DMS53 treated with DMSO at 0.1 percent for 48 hours (cell line): ENCODE measurements at regions not wholly inside any gene's neighbourhood (a gene's known extent, or its start where the extent isn't known, plus 50 kb on each side); places are given as distances from the start of the nearest gene placed in this dataset.
"Not testable (repeated sequence)": the region's sequence is repeated elsewhere in the genome, so short reads cannot be mapped to it uniquely, and the experiment has no call there.

Experiments used
- DNase-seq: peaks from one replicate; lab custom pipeline; 2025; ENCODE audit not compliant: unreplicated experiment; lab: John Stamatoyannopoulos, UW

GRCh38 chr12:28059668-28060067 lies 87.1 kb upstream of the PTHLH start:
- no peak for DNase-seq

- DNase-seq: no peak
Observed at GRCh38 chr12:28060871-28061270, 88.3 kb upstream of the PTHLH start.

DNA sequence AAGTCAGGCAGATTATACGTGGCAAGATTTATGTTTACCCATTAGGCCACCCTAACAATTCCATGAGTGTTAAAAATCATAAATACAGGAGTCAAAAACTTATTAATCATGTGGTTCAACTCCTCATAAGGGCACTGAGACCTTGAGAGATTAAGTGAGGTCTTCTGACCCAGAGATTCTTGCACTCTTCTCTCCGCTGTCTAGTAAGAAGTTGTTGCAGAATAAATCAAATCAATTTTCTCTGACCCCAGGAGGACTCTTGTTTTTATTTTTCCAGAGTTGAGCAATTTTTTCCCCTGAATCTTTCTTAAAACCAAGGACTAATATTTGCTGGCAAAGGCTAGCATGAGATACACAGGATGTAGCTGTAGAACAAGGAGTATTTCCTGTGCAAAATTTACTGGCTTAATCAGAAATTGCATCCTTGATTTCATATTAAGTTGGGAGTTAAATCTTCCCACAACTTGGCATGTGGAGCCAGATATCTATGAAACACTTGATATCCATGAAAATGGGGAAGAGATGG lies 90.9 kb upstream of the PTHLH start:
- DNase-seq: no peak

GRCh38 chr12:28065374-28065773 lies 92.8 kb upstream of the PTHLH start:
- DNase-seq: no peak

DNA sequence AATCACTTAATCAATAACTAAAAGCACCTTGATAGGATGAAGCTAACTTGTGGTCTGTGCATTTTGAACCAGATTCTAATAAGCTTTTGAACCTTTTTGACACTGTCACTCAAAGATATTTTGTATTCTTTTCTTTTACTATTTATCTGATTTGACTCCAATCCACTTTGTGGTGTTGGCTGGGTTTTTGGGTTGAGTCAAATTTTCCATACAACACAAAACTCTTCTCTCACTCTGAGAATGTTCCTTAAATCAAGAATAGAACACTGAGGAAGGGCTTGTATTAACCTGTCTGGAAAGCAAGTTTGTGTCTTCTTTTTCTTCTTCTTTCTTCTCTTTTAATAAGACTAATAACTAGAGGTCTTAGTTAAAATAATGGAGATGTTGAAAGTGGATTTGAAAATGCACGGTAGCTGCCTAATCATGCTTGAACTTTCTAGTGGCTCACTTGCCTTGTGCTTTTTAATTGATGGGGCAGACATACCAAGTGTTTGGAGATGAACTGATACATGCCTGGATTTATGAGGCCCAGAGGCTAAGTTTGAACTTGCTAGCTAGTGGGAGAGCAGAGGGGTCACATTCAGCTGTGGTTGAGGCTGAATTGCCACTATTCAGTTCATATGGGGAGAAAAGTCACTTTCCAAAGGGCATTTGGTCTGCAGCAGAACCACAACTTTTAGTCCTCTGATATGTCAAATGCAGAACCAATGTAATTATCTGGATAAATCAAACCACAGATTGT lies 93.5 kb upstream of the PTHLH start:
- no peak for DNase-seq

GRCh38 chr12:28066879-28067278 lies 94.3 kb upstream of the PTHLH start:
- DNase-seq: no peak

DNA sequence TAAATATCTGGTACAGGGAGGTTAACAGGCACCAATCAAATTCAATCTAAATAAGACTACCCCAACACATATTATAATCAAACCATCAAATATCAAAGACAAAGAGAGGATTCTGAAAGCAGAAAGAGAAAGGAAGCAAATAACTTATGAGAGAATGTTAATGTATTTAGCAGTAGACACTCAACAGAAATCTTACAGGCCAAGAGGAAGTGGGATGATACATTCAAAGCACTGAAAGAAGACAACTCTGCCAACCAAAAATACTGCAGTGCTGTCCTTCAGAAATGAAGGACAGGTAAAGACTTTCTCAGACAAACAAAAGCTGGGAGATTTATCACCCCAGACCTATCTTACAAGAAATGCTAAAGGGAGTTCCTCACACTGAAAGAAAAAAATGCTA lies 95.9 kb upstream of the PTHLH start:
- DNase-seq: no peak

GRCh38 chr12:28079539-28079938 lies 107.0 kb upstream of the PTHLH start:
- DNase-seq: no peak

DNA sequence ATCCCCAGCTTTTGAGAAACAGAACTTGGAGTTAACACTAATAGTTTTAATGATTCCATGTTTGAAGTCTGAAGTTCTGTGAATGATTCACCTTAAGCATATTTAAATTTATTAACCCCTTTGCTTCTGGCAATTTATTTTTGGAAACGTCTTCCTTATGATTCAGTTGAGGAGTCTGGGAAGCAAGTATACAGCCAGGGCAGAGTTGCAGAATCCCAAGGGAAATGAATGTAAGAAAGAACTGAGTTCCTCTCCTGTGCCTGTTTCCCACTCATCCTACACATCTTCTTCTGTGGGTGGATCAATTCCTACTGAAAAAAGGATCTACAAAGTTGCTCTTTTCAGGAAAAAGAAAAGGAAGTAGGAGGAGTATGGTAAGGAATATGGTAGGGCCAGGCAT lies 108.2 kb upstream of the CCDC91 start:
- no peak for DNase-seq

GRCh38 chr12:28083840-28084678 lies 106.2 kb upstream of the CCDC91 start:
- no peak for DNase-seq

- no peak for DNase-seq
Observed at GRCh38 chr12:28086521-28087155, 103.6 kb upstream of the CCDC91 start.

DNA sequence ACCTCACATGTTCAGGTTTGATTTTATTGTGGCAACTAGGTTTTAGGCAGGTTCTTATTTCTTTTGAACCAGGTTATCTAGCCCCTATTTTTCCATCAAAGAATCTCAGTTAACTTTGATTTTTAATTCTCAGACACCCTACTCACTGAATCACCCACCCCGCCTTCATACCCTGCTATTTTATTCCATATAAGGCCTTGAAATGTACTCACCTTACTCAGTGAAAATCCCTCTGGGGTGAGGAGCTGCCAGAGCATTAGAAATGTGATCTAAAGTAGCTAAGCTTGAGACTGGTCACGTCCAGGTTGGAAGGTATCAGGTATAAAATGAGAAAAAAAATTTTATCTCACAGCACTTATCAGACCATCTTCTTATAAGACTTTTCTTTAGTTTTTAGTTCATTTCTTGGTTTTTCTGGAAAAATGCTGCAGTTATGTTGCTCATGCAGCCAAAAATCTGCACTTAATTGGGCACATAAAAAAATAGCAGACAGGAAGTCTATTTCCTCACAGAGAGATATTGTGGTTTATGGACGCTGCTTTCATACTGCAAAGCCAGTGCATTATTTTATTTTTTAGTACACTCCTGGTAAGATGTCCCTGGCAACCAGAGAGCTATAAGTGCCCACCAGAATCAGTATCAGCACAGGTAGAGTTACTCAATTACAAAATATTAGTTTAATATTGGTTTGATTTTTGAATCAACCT lies 101.5 kb upstream of the CCDC91 start:
- DNase-seq: no peak

- DNase-seq: no peak
Observed at GRCh38 chr12:28089338-28089737, 100.9 kb upstream of the CCDC91 start.

GRCh38 chr12:28090835-28091234 lies 99.4 kb upstream of the CCDC91 start:
- DNase-seq: no peak

- DNase-seq: no peak
Observed at GRCh38 chr12:28092396-28092795, 97.9 kb upstream of the CCDC91 start.

- no peak for DNase-seq
Observed at GRCh38 chr12:28096649-28097048, 93.6 kb upstream of the CCDC91 start.

- no peak for DNase-seq
Observed at GRCh38 chr12:28097221-28097620, 93.0 kb upstream of the CCDC91 start.

DNA sequence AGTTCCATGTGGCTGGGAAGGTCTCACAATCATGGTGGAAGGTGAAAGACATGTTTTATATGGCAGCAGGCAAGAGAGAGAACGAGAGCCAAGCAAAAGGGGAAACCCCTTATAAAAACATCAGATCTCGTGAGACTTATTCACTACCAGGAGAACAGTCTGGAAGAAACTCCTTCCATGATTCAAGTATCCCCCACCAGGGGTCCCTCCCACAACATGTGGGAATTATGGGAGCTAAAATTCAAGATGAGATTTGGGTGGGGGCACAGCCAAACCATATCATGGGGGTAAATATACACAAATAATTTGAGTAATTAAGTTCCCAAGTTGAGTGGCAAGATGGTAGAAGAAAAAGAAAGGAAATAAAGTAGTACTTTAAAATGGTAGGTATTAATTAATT lies 91.0 kb upstream of the CCDC91 start:
- DNase-seq: not testable (repeated sequence)

GRCh38 chr12:28099871-28100270 lies 90.4 kb upstream of the CCDC91 start:
- DNase-seq: no peak

DNA sequence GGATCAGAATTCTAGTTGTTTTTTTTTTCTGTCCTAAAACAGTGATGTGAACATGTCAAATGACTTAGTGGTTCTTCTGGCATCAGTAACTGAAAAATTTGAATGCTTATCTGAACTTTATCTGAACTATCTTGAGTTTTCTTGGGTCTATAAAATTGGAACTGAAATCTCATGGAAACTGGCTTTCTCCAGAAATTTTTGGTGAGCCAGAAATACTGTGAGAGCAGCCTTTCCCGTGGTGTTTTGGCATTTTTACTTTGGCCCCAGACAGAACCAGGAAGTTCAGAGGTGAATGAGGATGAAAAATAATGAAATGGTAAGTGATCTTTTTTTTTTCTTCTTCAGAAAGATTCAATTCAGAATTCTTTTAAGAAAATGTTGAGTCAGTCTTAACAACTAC lies 89.5 kb upstream of the CCDC91 start:
- DNase-seq: no peak

GRCh38 chr12:28104316-28104715 lies 85.9 kb upstream of the CCDC91 start:
- DNase-seq: no peak
